GM19099 (cell line): ENCODE measurements at regions not wholly inside any gene's neighbourhood (a gene's known extent, or its start where the extent isn't known, plus 50 kb on each side); places are given as distances from the start of the nearest gene placed in this dataset.

Experiments
- POLR2A ChIP-seq: IDR thresholded peaks from 3 replicates; pipeline ENCODE4 v1.6.1; 2011; ENCODE audit warnings: low read depth; ENCODE audit not compliant: insufficient read length; ENCODE audit errors: extremely low read depth

DNA sequence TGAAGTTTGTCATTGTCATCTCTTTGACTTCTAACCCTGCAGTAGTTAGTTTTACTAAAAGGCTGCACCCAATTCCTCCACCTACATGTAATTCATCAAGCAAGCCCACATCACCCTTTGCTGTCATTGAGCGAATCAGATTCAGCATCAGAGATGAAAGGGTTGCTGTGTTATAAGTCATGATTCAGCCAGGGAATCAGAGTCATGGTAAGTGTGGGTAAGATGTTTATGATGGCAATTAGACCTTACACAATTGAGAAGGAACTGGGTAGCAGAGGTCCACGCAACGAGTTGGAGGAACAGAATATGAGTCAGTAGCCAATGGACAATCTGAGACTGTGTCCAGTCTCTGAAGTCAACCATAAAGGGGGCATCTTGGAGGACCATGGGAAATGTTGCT, 162.8 kb upstream of the SNX19 start:
- TF ChIP-seq POLR2A: no peak

DNA sequence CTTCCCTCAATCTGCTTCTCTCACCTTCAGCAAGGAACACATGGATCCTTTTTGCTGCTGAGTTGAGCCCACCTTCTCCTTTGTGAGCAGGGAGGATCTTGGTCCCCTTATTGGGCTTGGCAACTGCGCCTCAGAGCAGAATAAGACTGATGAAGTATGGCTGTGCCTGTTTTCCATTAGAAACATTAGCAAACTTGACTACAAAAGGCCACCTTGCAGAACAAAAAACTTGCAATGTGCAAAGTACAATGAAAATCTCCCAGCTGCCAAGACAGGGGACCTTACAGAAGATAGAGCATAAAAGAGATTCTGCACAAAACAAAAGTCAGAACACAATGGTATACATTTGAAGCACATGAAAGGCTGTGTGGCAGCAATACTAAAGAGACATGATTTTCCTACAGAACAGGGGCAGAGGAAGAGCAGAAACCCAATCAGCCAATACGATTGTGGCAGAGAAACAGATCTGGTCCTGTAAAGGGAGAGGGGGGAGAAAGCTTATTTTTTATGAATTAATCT, 173.5 kb upstream of the SNX19 start:
- TF ChIP-seq POLR2A: no peak

DNA sequence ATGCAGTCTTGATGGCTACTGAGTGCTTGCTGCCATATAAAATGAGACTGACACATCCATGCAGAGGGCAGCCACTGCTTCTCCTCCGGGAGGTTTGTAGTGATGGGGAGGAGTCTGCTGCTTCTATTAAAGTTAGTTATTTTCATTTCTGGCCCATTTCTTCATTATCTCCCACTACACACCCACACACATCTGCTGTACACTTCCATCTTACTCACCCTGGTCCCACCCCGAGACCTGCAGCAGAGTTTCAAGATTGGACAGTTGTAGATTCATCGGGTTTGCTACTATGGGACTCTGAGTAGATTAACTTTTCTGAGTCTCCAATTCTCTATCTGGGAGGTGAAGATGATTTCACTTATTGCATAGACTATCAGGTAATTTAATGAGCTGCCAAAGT, 176.2 kb upstream of the SNX19 start:
- TF ChIP-seq POLR2A: no peak

DNA sequence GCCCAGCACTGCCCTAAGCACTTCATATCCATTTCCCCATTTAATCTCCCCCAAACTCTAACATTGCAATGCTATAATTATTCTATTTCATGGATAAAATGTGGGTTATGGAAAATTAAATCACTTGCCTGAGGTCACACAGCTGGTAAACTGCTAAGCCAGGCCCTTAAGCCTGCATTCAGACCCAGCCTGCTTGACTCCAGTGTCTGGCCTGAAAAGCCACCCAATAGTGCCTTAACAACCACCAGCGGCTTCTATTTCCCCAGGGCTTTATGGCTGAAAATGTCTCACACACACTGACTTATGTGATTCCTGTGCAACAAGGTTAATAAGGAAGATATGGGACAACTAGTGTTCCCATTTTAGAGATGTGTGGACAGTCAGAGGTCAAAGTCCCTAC, 178.5 kb upstream of the SNX19 start:
- TF ChIP-seq POLR2A: no peak

DNA sequence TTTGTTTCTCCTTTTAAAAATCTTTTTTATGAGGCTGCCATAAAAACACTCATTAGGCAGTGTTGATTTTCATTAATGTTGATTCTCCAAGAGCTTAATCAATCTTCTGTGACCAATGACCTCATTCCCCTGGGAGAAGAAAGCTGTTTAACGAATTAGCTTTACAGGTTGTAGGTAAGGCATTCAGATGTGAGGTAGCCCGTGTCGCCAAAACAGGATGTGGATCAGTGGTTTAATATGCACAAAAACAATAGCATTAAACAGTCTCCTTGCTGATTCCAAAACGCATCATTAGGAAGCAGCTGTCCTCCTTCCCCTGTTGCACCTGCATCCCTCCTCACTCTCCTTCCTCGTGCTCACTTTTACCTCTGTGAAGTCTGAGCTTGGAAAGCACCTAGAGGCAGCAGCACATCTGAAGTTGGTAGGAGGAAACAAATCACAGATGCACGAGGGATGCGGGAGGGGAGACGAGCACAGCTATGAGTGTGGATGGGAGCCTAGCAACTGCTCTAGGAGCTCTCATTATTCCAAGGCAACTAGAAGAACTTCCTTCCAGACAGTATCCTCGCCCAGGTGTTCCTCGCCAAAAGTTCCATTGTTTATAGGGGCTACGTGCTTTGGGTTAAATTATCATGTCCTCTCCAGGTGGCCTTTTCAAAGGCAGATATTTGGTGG, 179.4 kb upstream of the SNX19 start:
- no peak for TF ChIP-seq POLR2A

DNA sequence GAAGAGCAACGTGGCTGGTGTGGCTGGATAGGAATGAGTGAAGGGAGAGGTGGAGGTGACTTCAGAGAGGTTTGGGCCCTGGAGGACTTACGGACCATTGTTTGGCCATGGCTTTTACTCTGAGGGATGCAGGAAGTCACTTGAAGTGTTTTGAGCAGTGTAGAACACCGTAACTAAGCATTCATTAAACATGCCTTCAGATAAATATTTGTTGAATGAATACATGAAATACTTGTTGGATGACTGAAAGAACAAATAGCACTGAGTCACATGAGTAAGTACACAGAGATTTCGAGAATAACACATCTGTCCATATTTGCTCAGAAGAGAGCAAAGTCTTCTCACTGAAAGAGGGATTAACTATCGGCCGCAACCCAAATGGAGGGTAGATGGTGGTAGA, 182.7 kb upstream of the SNX19 start:
- TF ChIP-seq POLR2A: no peak

DNA sequence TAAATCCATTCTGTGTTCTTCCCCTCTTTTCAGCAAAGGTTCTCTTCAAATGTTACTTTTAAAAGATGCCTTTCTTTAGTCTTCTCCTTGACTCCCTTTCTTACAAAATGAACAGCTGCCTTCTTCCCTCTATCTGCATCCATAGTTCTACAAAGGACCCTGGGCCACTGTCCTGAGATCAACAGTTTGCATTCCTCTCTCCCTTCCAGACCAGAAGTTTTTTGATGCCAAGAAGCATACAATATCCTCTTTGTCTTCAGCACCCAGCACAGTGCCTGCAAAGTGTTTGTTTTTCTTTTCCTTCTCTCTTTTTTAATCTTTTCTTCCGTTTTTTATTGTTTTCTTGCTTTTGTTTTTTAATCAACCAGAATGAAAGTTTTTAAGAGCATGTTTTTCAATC, 183.5 kb upstream of the SNX19 start:
- TF ChIP-seq POLR2A: no peak

DNA sequence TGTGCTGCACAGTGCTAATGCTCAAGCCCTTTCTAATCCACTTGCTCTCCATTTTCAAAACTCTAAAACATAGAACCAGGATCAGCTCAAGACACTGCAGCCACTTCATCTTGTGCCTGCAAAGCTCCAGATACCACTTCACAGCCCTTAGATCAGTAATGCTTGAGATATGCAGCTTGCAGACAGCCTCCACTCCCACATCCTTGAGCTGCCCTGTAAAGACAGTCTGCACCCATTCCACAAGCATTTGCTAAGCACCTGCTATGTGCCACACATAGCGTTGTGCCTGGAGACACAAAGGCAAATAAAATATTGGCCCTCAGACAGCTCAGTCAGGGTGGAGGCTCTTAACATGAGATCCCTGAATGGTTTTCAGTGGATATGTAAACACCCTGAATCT, 192.5 kb upstream of the SNX19 start:
- TF ChIP-seq POLR2A: no peak

DNA sequence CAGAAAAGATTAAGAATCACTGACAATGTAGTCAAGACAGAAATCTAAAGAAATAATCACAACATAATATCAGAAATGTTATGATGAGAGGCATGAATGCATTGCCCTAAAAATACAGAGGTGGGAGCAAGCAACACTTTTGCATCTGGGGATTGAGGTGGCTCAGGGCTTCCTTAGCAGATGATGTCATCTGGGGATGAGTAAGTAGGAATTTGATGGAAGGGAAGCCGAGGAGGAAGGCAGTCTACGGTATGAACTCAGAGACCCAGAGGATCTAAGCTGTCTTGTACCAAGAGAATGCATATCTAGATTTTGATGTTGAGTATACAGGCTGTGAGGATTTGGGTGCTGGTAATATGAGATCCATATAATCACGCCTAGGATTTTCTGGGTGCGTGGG, 193.0 kb upstream of the SNX19 start:
- no peak for TF ChIP-seq POLR2A

DNA sequence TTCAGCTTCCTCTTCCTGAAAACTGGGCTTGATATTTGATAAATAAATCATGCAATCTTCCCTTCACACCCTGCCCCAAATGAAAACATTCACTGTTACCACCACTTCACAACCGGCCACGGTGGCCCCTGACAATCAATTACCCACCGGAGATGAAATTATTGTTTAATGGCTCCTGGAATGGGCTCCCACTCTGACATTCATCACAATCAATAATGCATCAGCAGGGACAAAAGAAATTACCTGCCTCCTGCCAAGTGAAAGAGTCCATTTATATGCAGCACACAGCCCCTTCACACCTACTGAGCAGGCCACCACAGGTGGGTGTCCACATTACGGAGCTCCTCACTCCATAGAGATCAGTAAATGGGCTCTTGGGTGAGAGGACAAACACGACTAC, 193.5 kb upstream of the SNX19 start:
- no peak for TF ChIP-seq POLR2A

DNA sequence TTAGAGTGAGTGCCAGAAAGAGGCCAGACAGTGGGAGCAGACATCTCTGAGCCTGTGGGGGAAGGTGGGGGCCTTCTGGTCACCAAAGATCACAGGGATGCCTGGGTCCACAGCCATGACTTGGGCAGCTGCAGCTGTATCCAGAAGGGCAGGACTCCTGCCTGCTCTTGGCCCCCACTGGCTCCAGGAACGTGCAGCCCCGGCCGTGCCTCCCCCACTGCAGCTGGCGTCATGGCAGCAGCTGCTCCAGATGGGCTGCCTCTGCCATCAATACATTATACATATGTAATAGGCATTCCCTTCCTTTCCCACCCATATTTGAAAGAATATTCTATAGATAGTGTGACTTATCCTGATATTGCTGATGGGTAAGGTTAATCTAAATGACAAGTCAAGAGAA, 195.5 kb upstream of the SNX19 start:
- no peak for TF ChIP-seq POLR2A

DNA sequence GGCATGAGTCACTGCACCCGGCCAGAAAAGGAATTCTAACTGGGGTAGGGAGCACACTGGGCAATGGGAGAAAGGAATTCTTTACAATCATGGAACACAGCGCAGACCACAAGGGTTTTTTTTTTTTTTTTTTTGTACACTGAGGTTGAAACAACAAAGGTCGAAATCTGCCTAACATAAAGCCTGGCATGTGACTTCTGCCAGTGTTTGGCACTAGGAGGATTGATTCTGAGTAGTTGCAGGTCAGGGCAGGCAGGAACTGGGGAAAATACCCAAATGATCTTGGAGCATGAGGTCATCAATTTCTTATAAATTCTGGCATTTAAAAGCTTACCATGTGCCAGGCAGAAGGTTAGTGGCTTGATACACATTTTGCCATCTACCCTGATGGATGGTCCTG, 202.0 kb upstream of the SNX19 start:
- no peak for TF ChIP-seq POLR2A

DNA sequence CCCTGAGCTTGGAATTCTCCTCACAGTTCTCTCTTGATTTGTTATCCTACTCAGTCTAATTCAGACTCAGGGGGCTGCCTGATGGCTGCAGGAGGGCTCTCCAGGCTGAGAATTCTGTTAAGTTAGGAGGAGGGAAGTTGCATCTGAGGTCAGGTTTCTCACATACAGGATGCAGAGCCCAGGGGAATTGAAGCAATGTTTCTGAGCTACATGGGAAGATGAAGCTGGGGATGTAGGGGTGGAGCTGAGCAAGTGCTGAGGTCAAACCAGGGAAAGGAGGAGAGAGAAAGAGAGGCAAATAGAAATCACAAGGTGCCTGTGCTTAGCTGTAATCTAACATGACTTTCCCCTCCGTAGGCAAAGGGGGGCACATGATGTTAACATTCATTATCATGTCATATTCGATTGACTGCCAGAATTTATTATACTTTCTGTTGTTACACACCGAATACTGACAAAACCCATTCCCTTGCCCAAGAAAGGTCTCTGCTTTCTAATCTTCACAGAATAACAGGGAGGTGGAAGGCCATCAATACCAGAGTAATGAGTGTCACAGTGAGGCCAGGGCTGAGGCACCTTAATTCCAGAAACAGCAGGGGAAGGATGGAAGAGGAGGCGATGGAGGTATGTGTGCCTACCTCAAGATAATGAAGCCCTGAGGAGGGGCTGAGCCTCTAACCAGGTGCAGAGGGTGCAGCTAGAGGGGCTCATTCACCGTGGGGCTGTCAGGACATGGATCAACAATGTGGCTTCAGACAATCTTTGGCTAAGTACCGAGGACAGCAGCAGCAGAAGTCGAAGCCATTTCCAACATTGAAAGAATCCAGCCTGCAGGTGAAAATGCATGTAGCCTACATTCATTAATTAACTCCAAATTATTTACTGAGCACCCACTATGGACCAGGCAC, 205.4 kb upstream of the SNX19 start:
- no peak for TF ChIP-seq POLR2A

DNA sequence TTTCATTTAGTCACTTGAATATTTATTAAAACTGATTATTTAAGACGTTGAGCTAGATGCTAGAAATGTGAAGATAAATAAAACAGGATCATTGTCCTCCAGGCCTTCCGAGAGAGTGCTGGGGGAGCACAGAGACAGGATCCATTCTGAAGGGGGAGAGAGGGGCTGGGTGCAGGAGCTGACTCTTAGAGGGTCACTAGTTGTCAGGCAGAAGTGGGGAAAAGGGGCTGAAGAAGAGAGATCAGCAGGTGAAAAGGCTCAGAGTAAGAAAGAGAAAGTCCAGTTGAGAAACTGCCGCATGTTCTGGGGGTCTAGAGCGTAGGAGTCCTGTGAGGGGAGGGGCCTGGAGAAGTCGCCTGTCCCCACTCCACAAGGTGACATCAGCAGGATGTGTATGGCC, 206.2 kb upstream of the SNX19 start:
- TF ChIP-seq POLR2A: no peak

DNA sequence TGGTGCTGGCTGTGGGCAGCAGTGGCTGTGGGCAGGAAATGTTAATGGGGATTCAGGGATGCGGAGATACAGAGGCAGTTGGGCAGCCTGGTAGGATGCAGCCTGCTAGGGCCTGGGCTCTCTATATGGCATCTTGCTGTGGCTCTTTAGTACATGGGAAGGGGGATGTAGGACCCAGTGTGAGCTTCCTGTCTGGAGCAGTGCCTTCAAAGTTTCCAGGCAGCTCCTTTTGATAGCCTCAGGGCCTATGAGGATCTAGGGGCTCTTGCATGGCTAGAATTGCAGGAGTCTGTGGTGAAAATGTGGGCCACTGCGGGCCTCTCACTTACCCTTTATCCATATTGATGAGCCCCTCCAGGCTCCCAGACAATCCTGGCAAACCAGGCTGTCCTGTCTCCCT, 213.2 kb upstream of the SNX19 start:
- no peak for TF ChIP-seq POLR2A

DNA sequence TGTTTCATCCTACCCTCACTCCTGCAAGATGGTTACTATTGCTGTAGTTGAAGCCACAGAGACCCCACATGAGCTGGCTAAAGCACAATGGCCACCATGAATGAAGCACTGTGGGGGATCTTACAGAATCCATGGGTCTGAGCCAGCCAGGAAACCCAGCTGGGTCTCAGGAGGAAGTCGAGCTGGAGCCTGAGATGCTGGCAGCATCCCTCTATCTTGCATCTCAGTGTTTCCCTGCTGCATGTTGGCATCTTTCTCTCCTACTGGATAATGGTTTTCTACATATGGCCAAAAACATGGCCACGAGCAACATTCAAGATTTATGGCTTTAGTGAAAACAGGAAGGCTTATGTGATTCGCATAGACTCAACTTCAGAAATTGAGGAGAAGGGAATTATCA, 219.3 kb upstream of the SNX19 start:
- TF ChIP-seq POLR2A: no peak
